Mesendoderm (in vitro differentiated cells): ENCODE measurements at regions not wholly inside any gene's neighbourhood (a gene's known extent, or its start where the extent isn't known, plus 50 kb on each side); places are given as distances from the start of the nearest gene placed in this dataset.

Experiments used
- DNase-seq: peaks from one replicate; pipeline ENCODE4 v3.0.0; 2013
- H2AK5ac ChIP-seq: 2 replicates; pipeline ENCODE4 v1.6.1; 2013; ENCODE audit warnings: low read length, inconsistent platforms
- H2BK120ac ChIP-seq: 2 replicates; pipeline ENCODE4 v1.6.1; 2013; ENCODE audit warnings: low read depth, mild to moderate bottlenecking, low read length, moderate library complexity, mixed read lengths
- H2BK15ac ChIP-seq: replicated peaks from 2 replicates; pipeline ENCODE4 v1.6.1; 2013; ENCODE audit warnings: low read depth, mild to moderate bottlenecking, moderate library complexity
- H2BK5ac ChIP-seq: 2 replicates; pipeline ENCODE4 v1.6.1; 2013; ENCODE audit warnings: low read length, inconsistent platforms
- H3K18ac ChIP-seq: 2 replicates; pipeline ENCODE4 v1.6.1; 2013; ENCODE audit warnings: mild to moderate bottlenecking, low read length, mixed read lengths
- H3K23ac ChIP-seq: one replicate; pipeline ENCODE4 v1.6.1; 2013; ENCODE audit warnings: low read length
- H3K27ac ChIP-seq: 2 replicates; pipeline ENCODE4 v1.5.1; 2013; ENCODE audit warnings: low read depth, mild to moderate bottlenecking, inconsistent platforms, low read length, moderate library complexity
- H3K27me3 ChIP-seq: 2 replicates; pipeline ENCODE4 v1.6.1; 2013; ENCODE audit warnings: low read length, control low read depth, mild to moderate bottlenecking, inconsistent platforms; ENCODE audit not compliant: insufficient read depth, poor library complexity
- H3K36me3 ChIP-seq: 2 replicates; pipeline ENCODE4 v1.6.1; 2013; ENCODE audit warnings: low read length, inconsistent platforms; ENCODE audit not compliant: control insufficient read depth, insufficient read depth
- H3K4ac ChIP-seq: one replicate; pipeline ENCODE4 v1.6.1; 2013; ENCODE audit warnings: low read depth, mild to moderate bottlenecking, low read length, moderate library complexity
- H3K4me1 ChIP-seq: 2 replicates; pipeline ENCODE4 v1.6.1; 2013; ENCODE audit warnings: low read depth, low read length, inconsistent platforms; ENCODE audit not compliant: control insufficient read depth
- H3K4me2 ChIP-seq: 2 replicates; pipeline ENCODE4 v1.6.1; 2013; ENCODE audit warnings: low read length
- H3K4me3 ChIP-seq: 2 replicates; pipeline ENCODE4 v1.5.1; 2013; ENCODE audit warnings: mild to moderate bottlenecking, low read length
- H3K56ac ChIP-seq: one replicate; pipeline ENCODE4 v1.6.1; 2013; ENCODE audit warnings: low read length
- H3K79me1 ChIP-seq: 2 replicates; pipeline ENCODE4 v1.6.1; 2013; ENCODE audit warnings: low read length, inconsistent platforms
- H3K79me2 ChIP-seq: 2 replicates; pipeline ENCODE4 v1.6.1; 2013; ENCODE audit warnings: mild to moderate bottlenecking, low read length; ENCODE audit not compliant: control insufficient read depth, insufficient read depth
- H3K9ac ChIP-seq: 2 replicates; pipeline ENCODE4 v1.6.1; 2013; ENCODE audit warnings: low read length, inconsistent platforms
- H4K5ac ChIP-seq: one replicate; pipeline ENCODE4 v1.6.1; 2013; ENCODE audit warnings: low read length
- H4K8ac ChIP-seq: one replicate; pipeline ENCODE4 v1.6.1; 2013; ENCODE audit warnings: low read depth, mild to moderate bottlenecking, control low read depth, low read length, moderate library complexity
- WGBS: extraction: QIAGEN DNeasy Blood & Tissue Kit; methylation state at CpG from one replicate; pipeline ENCODE4 v1.1.7; 2013; ENCODE audit warnings: low lambda C conversion rate, missing lambda C conversion rate; ENCODE audit not compliant: insufficient coverage; ENCODE audit errors: extremely low coverage; 5-methylcytosine and 5-hydroxymethylcytosine counted together

- Histone ChIP-seq H3K4me1 (no peaks in the 10 kb centered on the region), H2BK15ac (no peak overlapping the region), H4K8ac (no peak overlapping the region), H3K27me3 (no peaks in the 10 kb centered on the region), H3K18ac (no peak overlapping the region), H3K27ac (no peak overlapping the region), H3K56ac (no peak overlapping the region), H3K79me1 (no peaks in the 10 kb centered on the region), H2BK120ac (no peak overlapping the region), H2BK5ac (no peak overlapping the region), H3K4me2 (no peak overlapping the region), H3K9ac (no peak overlapping the region), H3K79me2 (no peaks in the 10 kb centered on the region), H4K5ac (no peak overlapping the region), H3K23ac (no peak overlapping the region), H2AK5ac (no peak overlapping the region), H3K4ac (no peak overlapping the region), H3K4me3 (no peak overlapping the region), H3K36me3 (no peaks in the 10 kb centered on the region)
- peak; percentile 74 for DNase-seq
- no CpG with 5 or more reads among the region's 17 CpGs for WGBS
These were observed 130.5 kb downstream of the TOMM20 start for GRCh38 chr1:234997896-234998741.

GRCh38 chr1:234997201-234997895 lies 131.3 kb downstream of the TOMM20 start:
- no peaks in the 10 kb centered on the region for H3K4me1 ChIP-seq
- no peak overlapping the region for H2BK5ac ChIP-seq
- H3K27me3 ChIP-seq = no peaks in the 10 kb centered on the region
- no peak overlapping the region for H3K4ac ChIP-seq
- no peak overlapping the region for H2BK120ac ChIP-seq
- H3K4me2 ChIP-seq = no peak overlapping the region
- no peak overlapping the region for H3K4me3 ChIP-seq
- no peaks in the 10 kb centered on the region for H3K36me3 ChIP-seq
- no peak overlapping the region for H3K23ac ChIP-seq
- H4K5ac ChIP-seq = no peak overlapping the region
- no peak overlapping the region for H3K9ac ChIP-seq
- H2BK15ac ChIP-seq = no peak overlapping the region
- no peak for DNase-seq
- no peak overlapping the region for H3K27ac ChIP-seq
- H3K79me1 ChIP-seq = no peaks in the 10 kb centered on the region
- no peaks in the 10 kb centered on the region for H3K79me2 ChIP-seq
- H4K8ac ChIP-seq = no peak overlapping the region
- no peak overlapping the region for H2AK5ac ChIP-seq
- no CpG with 5 or more reads among the region's 16 CpGs for WGBS
- H3K18ac ChIP-seq = no peak overlapping the region
- H3K56ac ChIP-seq = no peak overlapping the region

GRCh38 chr1:234996245-234996757 lies 132.3 kb downstream of the TOMM20 start:
- Histone ChIP-seq H3K9ac (no peak overlapping the region), H3K27ac (no peak overlapping the region), H2BK120ac (no peak overlapping the region), H3K4me2 (no peak overlapping the region), H2BK5ac (no peak overlapping the region), H3K79me2 (no peaks in the 10 kb centered on the region), H3K36me3 (no peaks in the 10 kb centered on the region), H3K27me3 (no peaks in the 10 kb centered on the region), H4K8ac (no peak overlapping the region), H3K23ac (no peak overlapping the region), H3K4me3 (no peak overlapping the region), H3K18ac (no peak overlapping the region), H3K79me1 (no peaks in the 10 kb centered on the region), H2AK5ac (no peak overlapping the region), H2BK15ac (no peak overlapping the region), H3K4ac (no peak overlapping the region), H3K56ac (no peak overlapping the region), H3K4me1 (no peaks in the 10 kb centered on the region), H4K5ac (no peak overlapping the region)
- WGBS = no CpG with 5 or more reads among the region's 9 CpGs
- DNase-seq = no peak

- Histone ChIP-seq H3K23ac (no peak overlapping the region), H3K27me3 (no peaks in the 10 kb centered on the region), H3K56ac (no peak overlapping the region), H2BK5ac (no peak overlapping the region), H2BK120ac (no peak overlapping the region), H3K4me2 (no peak overlapping the region), H3K4ac (no peak overlapping the region), H3K79me2 (no peaks in the 10 kb centered on the region), H4K8ac (no peak overlapping the region), H3K4me1 (no peaks in the 10 kb centered on the region), H2BK15ac (no peak overlapping the region), H3K27ac (no peak overlapping the region), H3K79me1 (no peaks in the 10 kb centered on the region), H3K36me3 (no peaks in the 10 kb centered on the region), H4K5ac (no peak overlapping the region), H3K4me3 (no peak overlapping the region), H2AK5ac (no peak overlapping the region), H3K18ac (no peak overlapping the region), H3K9ac (no peak overlapping the region)
- no CpG with 5 or more reads among the region's 12 CpGs for WGBS
- no peak for DNase-seq
These were observed 134.0 kb downstream of the TOMM20 start for GRCh38 chr1:234994436-234995295.

GRCh38 chr1:234992065-234992464 lies 136.6 kb downstream of the TOMM20 start:
- no peak overlapping the region for H3K23ac ChIP-seq
- H3K79me2 ChIP-seq = no peaks in the 10 kb centered on the region
- peaks cover 4% of the 10 kb centered on the region for H3K4me1 ChIP-seq
- no peak overlapping the region for H3K9ac ChIP-seq
- no peaks in the 10 kb centered on the region for H3K79me1 ChIP-seq
- DNase-seq = no peak
- H3K36me3 ChIP-seq = no peaks in the 10 kb centered on the region
- no peak overlapping the region for H3K4ac ChIP-seq
- no peak overlapping the region for H3K4me2 ChIP-seq
- H2BK120ac ChIP-seq = no peak overlapping the region
- no peak overlapping the region for H3K27ac ChIP-seq
- H2BK15ac ChIP-seq = no peak overlapping the region
- no peak overlapping the region for H4K8ac ChIP-seq
- no peak overlapping the region for H4K5ac ChIP-seq
- H3K56ac ChIP-seq = no peak overlapping the region
- no peak overlapping the region for H3K18ac ChIP-seq
- H2AK5ac ChIP-seq = no peak overlapping the region
- no peak overlapping the region for H3K4me3 ChIP-seq
- WGBS = no CpG with 5 or more reads among the region's 3 CpGs
- H2BK5ac ChIP-seq = no peak overlapping the region
- H3K27me3 ChIP-seq = no peaks in the 10 kb centered on the region
